Astrocyte (in vitro differentiated cells and primary cell): ENCODE measurements at regions not wholly inside any gene's neighbourhood (a gene's known extent, or its start where the extent isn't known, plus 50 kb on each side); places are given as distances from the start of the nearest gene placed in this dataset.

ENCODE experiments used
- DNase-seq: peaks from one replicate; pipeline ENCODE4 v3.0.0-alpha.2; 2010; ENCODE audit warnings: low read depth
- FAIRE-seq: peaks from 2 replicates; lab custom pipeline; 2011; peaks lifted over from hg19 to GRCh38; lab: Jason Lieb, UNC
- H2AFZ ChIP-seq: 2 replicates; pipeline ENCODE4 v1.6.0; 2012; ENCODE audit warnings: low read depth, low read length, inconsistent platforms
- H3K27ac ChIP-seq: 2 replicates; pipeline ENCODE4 v1.5.1; 2011; ENCODE audit warnings: low read depth, low read length, inconsistent platforms
- H3K27me3 ChIP-seq: 2 replicates; pipeline ENCODE4 v1.6.0; 2011; ENCODE audit warnings: low read length, inconsistent platforms; ENCODE audit not compliant: insufficient read depth
- H3K36me3 ChIP-seq: 2 replicates; pipeline ENCODE4 v1.5.1; 2011; ENCODE audit warnings: low read length, inconsistent platforms; ENCODE audit not compliant: insufficient read depth
- H3K4me1 ChIP-seq: 2 replicates; pipeline ENCODE4 v1.5.1; 2011; ENCODE audit warnings: low read length, inconsistent platforms; ENCODE audit not compliant: insufficient read depth
- H3K4me2 ChIP-seq: 2 replicates; pipeline ENCODE4 v1.6.0; 2012; ENCODE audit warnings: low read length, inconsistent platforms
- H3K4me3 ChIP-seq: 2 replicates; pipeline ENCODE4 v1.5.1; 2011; ENCODE audit warnings: low read depth, mild to moderate bottlenecking, low read length, inconsistent platforms; ENCODE audit not compliant: insufficient read depth
- H3K79me2 ChIP-seq: 2 replicates; pipeline ENCODE4 v1.6.0; 2012; ENCODE audit warnings: mild to moderate bottlenecking, low read length, inconsistent platforms; ENCODE audit not compliant: insufficient read depth
- H3K9ac ChIP-seq: 2 replicates; pipeline ENCODE4 v1.6.0; 2012; ENCODE audit warnings: mild to moderate bottlenecking, low read length, inconsistent platforms
- H3K9me3 ChIP-seq: 2 replicates; pipeline ENCODE4 v1.5.1; 2012; ENCODE audit warnings: low read depth, mild to moderate bottlenecking, low read length, inconsistent platforms; ENCODE audit not compliant: insufficient read depth
- H4K20me1 ChIP-seq: 2 replicates; pipeline ENCODE4 v1.6.0; 2012; ENCODE audit warnings: low read length, inconsistent platforms; ENCODE audit not compliant: insufficient read depth
- H3K27ac Mint-ChIP-seq: one replicate; pipeline ENCODE4 v1.8.0; 2021; ENCODE audit warnings: mild to moderate bottlenecking, mixed read lengths; ENCODE audit not compliant: unreplicated experiment
- H3K27me3 Mint-ChIP-seq: one replicate; pipeline ENCODE4 v1.8.0; 2021; ENCODE audit warnings: low read depth, mixed read lengths; ENCODE audit not compliant: unreplicated experiment
- H3K36me3 Mint-ChIP-seq: one replicate; pipeline ENCODE4 v1.8.0; 2021; ENCODE audit warnings: low read depth, mixed read lengths; ENCODE audit not compliant: unreplicated experiment
- H3K4me1 Mint-ChIP-seq: one replicate; pipeline ENCODE4 v1.8.0; 2021; ENCODE audit warnings: low read depth, mixed read lengths; ENCODE audit not compliant: unreplicated experiment
- H3K4me3 Mint-ChIP-seq: one replicate; pipeline ENCODE4 v1.8.0; 2021; ENCODE audit warnings: mild to moderate bottlenecking, moderate library complexity, mixed read lengths; ENCODE audit not compliant: unreplicated experiment
- H3K9me3 Mint-ChIP-seq: one replicate; pipeline ENCODE4 v1.8.0; 2021; ENCODE audit warnings: mild to moderate bottlenecking, mixed read lengths; ENCODE audit not compliant: unreplicated experiment
- EZH2 ChIP-seq: IDR thresholded peaks from 2 replicates; pipeline ENCODE4 v1.6.1; 2012; ENCODE audit warnings: mild to moderate bottlenecking, low read length, inconsistent platforms; ENCODE audit not compliant: insufficient read depth
- TF ChIP-seq, protein P1 (sequence below): IDR thresholded peaks from 2 replicates; pipeline ENCODE4 v1.5.1; 2011; ENCODE audit warnings: low read depth, mild to moderate bottlenecking, inconsistent platforms, low read length, moderate library complexity; ENCODE audit not compliant: insufficient read depth

DNA sequence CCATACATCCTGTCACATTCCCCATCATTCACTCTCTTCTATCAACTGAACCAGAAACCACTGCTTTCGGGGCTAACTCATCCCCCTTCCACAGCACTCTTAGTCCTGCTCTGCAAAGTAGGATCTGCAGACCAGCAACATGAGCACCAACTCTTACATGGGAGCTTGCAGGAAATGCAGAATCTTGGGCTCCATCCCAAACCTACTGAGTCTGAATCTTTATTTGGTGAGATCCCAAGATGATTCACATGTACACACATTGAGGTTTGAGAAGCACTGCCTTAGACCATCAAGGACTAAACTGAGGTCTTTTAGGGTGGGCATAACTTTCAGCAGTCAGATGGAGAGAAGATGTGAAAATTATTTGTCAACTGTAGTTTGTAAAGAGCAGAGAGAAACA is 235.6 kb upstream of the EPHA4 start:
- peaks cover 5% of the 10 kb centered on the region for H3K4me1 Mint-ChIP-seq
- TF ChIP-seq, protein P1, sequence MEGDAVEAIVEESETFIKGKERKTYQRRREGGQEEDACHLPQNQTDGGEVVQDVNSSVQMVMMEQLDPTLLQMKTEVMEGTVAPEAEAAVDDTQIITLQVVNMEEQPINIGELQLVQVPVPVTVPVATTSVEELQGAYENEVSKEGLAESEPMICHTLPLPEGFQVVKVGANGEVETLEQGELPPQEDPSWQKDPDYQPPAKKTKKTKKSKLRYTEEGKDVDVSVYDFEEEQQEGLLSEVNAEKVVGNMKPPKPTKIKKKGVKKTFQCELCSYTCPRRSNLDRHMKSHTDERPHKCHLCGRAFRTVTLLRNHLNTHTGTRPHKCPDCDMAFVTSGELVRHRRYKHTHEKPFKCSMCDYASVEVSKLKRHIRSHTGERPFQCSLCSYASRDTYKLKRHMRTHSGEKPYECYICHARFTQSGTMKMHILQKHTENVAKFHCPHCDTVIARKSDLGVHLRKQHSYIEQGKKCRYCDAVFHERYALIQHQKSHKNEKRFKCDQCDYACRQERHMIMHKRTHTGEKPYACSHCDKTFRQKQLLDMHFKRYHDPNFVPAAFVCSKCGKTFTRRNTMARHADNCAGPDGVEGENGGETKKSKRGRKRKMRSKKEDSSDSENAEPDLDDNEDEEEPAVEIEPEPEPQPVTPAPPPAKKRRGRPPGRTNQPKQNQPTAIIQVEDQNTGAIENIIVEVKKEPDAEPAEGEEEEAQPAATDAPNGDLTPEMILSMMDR = no peak
- no peak for TF ChIP-seq EZH2
- no peak for FAIRE-seq

GRCh38 chr2:221802089-221802488 is 230.0 kb upstream of the EPHA4 start:
- FAIRE-seq (no peak), DNase-seq (no peak)
- Histone ChIP-seq H3K9me3 (no peaks in the 10 kb centered on the region), H3K27ac (no peak overlapping the region), H3K9ac (no peak overlapping the region), H4K20me1 (no peaks in the 10 kb centered on the region), H3K4me1 (no peaks in the 10 kb centered on the region), H2AFZ (no peak overlapping the region), H3K4me2 (no peak overlapping the region), H3K4me3 (no peak overlapping the region), H3K36me3 (no peaks in the 10 kb centered on the region), H3K27me3 (no peaks in the 10 kb centered on the region), H3K79me2 (no peaks in the 10 kb centered on the region)
- no peaks in the 10 kb centered on the region for H3K4me1 Mint-ChIP-seq
- H3K36me3 Mint-ChIP-seq = no peaks in the 10 kb centered on the region
- no peak overlapping the region for H3K4me3 Mint-ChIP-seq
- no peaks in the 10 kb centered on the region for H3K27me3 Mint-ChIP-seq
- TF ChIP-seq EZH2 = no peak
- TF ChIP-seq, protein P1 = no peak
- no peak overlapping the region for H3K27ac Mint-ChIP-seq
- H3K9me3 Mint-ChIP-seq = peaks cover 2% of the 10 kb centered on the region

More for the DNA sequence above, 235.6 kb upstream of the EPHA4 start:
- no peaks in the 10 kb centered on the region for H3K4me1 ChIP-seq
- no peaks in the 10 kb centered on the region for H4K20me1 ChIP-seq
- H3K27me3 Mint-ChIP-seq = no peaks in the 10 kb centered on the region
- H3K36me3 ChIP-seq = no peaks in the 10 kb centered on the region
- no peak overlapping the region for H3K4me3 Mint-ChIP-seq
- no peaks in the 10 kb centered on the region for H3K27me3 ChIP-seq
- H3K4me2 ChIP-seq = no peak overlapping the region
- H3K9me3 Mint-ChIP-seq = no peaks in the 10 kb centered on the region
- no peak overlapping the region for H2AFZ ChIP-seq
- peak; percentile 38 for DNase-seq
- no peak overlapping the region for H3K9ac ChIP-seq
- no peak overlapping the region for H3K27ac Mint-ChIP-seq
- H3K79me2 ChIP-seq = no peaks in the 10 kb centered on the region
- no peak overlapping the region for H3K27ac ChIP-seq
- no peaks in the 10 kb centered on the region for H3K9me3 ChIP-seq
- no peak overlapping the region for H3K4me3 ChIP-seq
- H3K36me3 Mint-ChIP-seq = no peaks in the 10 kb centered on the region

DNA sequence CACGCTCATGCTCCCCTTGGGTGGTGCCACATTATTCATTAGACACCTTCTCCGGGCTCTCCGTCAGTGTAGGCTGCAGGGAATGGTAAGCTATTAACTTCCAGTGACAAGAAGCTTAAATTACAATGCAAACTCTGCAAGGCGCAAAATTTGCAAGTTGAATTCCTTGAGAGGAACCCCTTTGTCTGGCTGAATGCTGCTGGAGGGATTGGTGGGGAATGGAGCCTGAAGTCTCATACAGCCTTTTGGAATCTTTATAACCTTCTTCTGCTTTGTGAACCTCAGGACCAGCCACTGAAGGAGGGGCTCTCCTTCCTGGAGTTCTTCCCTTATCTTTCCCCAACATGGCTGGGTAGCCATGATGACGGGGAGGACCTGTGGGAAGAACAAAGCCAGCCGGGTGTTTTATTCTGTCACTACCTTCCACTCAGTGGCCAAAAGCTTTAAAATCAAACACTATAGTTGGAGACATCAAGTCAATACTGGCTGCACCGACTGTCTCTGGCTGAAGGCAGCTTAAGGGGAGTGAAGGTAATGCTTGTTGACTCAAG is 220.9 kb upstream of the EPHA4 start:
- Histone ChIP-seq H3K27me3 (no peaks in the 10 kb centered on the region), H3K36me3 (no peaks in the 10 kb centered on the region), H2AFZ (no peak overlapping the region), H3K9ac (no peak overlapping the region), H3K4me1 (no peaks in the 10 kb centered on the region), H3K27ac (no peak overlapping the region), H3K4me2 (no peak overlapping the region), H4K20me1 (no peaks in the 10 kb centered on the region), H3K79me2 (no peaks in the 10 kb centered on the region), H3K4me3 (no peak overlapping the region), H3K9me3 (no peaks in the 10 kb centered on the region)
- DNase-seq (no peak), FAIRE-seq (no peak)
- Mint-ChIP-seq H3K27ac (no peak overlapping the region), H3K36me3 (no peaks in the 10 kb centered on the region), H3K4me1 (peaks cover 5% of the 10 kb centered on the region), H3K9me3 (no peaks in the 10 kb centered on the region), H3K4me3 (no peak overlapping the region), H3K27me3 (peaks cover 2% of the 10 kb centered on the region)
- no peak for TF ChIP-seq EZH2
- TF ChIP-seq, protein P1 = no peak
